CD14-positive monocyte (primary cell): ENCODE measurements at regions not wholly inside any gene's neighbourhood (a gene's known extent, or its start where the extent isn't known, plus 50 kb on each side); places are given as distances from the start of the nearest gene placed in this dataset.

ENCODE experiments used
- DNase-seq, 3 donors: peaks; one replicate each; pipeline ENCODE4 v3.0.0-alpha.2; 2011 to 2022
- H2AFZ ChIP-seq: 2 replicates; pipeline ENCODE4 v1.6.0; 2012; ENCODE audit warnings: mild to moderate bottlenecking, low read depth, low read length, inconsistent platforms; ENCODE audit not compliant: insufficient read depth, poor library complexity, severe bottlenecking
- H3K27ac ChIP-seq, 2 donors: 1 replicate in 1 of 2; 2 replicates in 1 of 2; pipeline ENCODE4 v1.5.1; 2012 to 2013; ENCODE audit warnings: low read length in 2 of 2, control low read depth in 1 of 2, inconsistent platforms in 1 of 2, low read depth in 1 of 2, mild to moderate bottlenecking in 1 of 2
- H3K27me3 ChIP-seq, 2 donors: one replicate each; pipeline versions ENCODE4 v1.6.0 to v1.6.1; 2011 to 2013; ENCODE audit warnings: low read length in 2 of 2; ENCODE audit not compliant: control insufficient read depth in 2 of 2, insufficient read depth in 2 of 2
- H3K36me3 ChIP-seq, 2 donors: replicated peaks in 1 of 2; 1 replicate in 1 of 2; 2 replicates in 1 of 2; pipeline versions ENCODE4 v1.5.1 to v1.6.1; 2012 to 2013; ENCODE audit warnings: low read length in 2 of 2, control low read depth in 1 of 2, inconsistent platforms in 1 of 2, mild to moderate bottlenecking in 1 of 2; ENCODE audit not compliant: insufficient read depth in 2 of 2, control insufficient read depth in 1 of 2
- H3K4me1 ChIP-seq, 2 donors: 1 replicate in 1 of 2; 2 replicates in 1 of 2; pipeline versions ENCODE4 v1.5.1 to v1.6.1; 2012 to 2013; ENCODE audit warnings: low read length in 2 of 2, control low read depth in 1 of 2, inconsistent platforms in 1 of 2, mild to moderate bottlenecking in 1 of 2, moderate library complexity in 1 of 2; ENCODE audit not compliant: insufficient read depth in 2 of 2, control insufficient read depth in 1 of 2
- H3K4me2 ChIP-seq: replicated peaks from 2 replicates; pipeline ENCODE3; 2012; ENCODE audit warnings: low read length, moderate library complexity, mild to moderate bottlenecking; ENCODE audit not compliant: poor library complexity, severe bottlenecking; ENCODE audit errors: extremely low read depth
- H3K4me3 ChIP-seq, 3 experiments: fragments of 200-600 bp in 1 of 3; sonication (generic) in 1 of 3; replicated peaks in 1 of 3; 1 replicate in 2 of 3; 2 replicates in 1 of 3; pipeline ENCODE4 v1.5.1; 2011 to 2013; ENCODE audit warnings: low read length in 3 of 3, mild to moderate bottlenecking in 3 of 3, control low read depth in 2 of 3, low read depth in 2 of 3, inconsistent platforms in 1 of 3, moderate library complexity in 1 of 3
- H3K79me2 ChIP-seq: 2 replicates; pipeline ENCODE4 v1.6.0; 2012; ENCODE audit warnings: mild to moderate bottlenecking, control low read depth, inconsistent platforms, low read length, moderate library complexity; ENCODE audit not compliant: insufficient read depth
- H3K9ac ChIP-seq: 2 replicates; pipeline ENCODE4 v1.6.0; 2017; ENCODE audit warnings: low read length, mild to moderate bottlenecking; ENCODE audit not compliant: insufficient read depth, poor library complexity, severe bottlenecking
- H3K9me3 ChIP-seq, 2 donors: replicated peaks in 1 of 2; 1 replicate in 1 of 2; 2 replicates in 1 of 2; pipeline versions ENCODE4 v1.5.1 to v1.6.1; 2012 to 2013; ENCODE audit warnings: low read length in 2 of 2, control low read depth in 1 of 2; ENCODE audit not compliant: control insufficient read depth in 1 of 2, insufficient read depth in 1 of 2
- H4K20me1 ChIP-seq: 2 replicates; pipeline ENCODE4 v1.6.0; 2012; ENCODE audit warnings: mild to moderate bottlenecking, low read length, control low read depth, moderate library complexity; ENCODE audit not compliant: insufficient read depth
- H3K27ac Mint-ChIP-seq, 7 donors: one replicate each; pipeline ENCODE4 v1.8.0; 2020; ENCODE audit warnings: mild to moderate bottlenecking in 7 of 7, mixed read lengths in 7 of 7, moderate library complexity in 6 of 7, inconsistent platforms in 2 of 7
- H3K27me3 Mint-ChIP-seq, 3 donors: one replicate each; pipeline ENCODE4 v1.8.0; 2021 to 2022; ENCODE audit warnings: low read depth in 3 of 3, mild to moderate bottlenecking in 3 of 3, mixed read lengths in 3 of 3, moderate library complexity in 3 of 3, inconsistent platforms in 1 of 3
- H3K36me3 Mint-ChIP-seq, 2 donors: one replicate each; pipeline ENCODE4 v1.8.0; 2020; ENCODE audit warnings: mixed read lengths in 2 of 2, inconsistent platforms in 1 of 2, mild to moderate bottlenecking in 1 of 2
- H3K4me1 Mint-ChIP-seq: one replicate; pipeline ENCODE4 v1.8.0; 2020; ENCODE audit warnings: mild to moderate bottlenecking, mixed read lengths
- H3K4me3 Mint-ChIP-seq, 2 donors: one replicate each; pipeline ENCODE4 v1.8.0; 2020; ENCODE audit warnings: mild to moderate bottlenecking in 2 of 2, mixed read lengths in 2 of 2, moderate library complexity in 1 of 2
- H3K9me3 Mint-ChIP-seq, 7 donors: one replicate each; pipeline ENCODE4 v1.8.0; 2020 to 2022; ENCODE audit warnings: mixed read lengths in 7 of 7, mild to moderate bottlenecking in 6 of 7, moderate library complexity in 6 of 7, inconsistent platforms in 2 of 7
- CTCF ChIP-seq: fragments of 200-600 bp; IDR thresholded peaks from one replicate; pipeline ENCODE4 v1.8.0; 2022; ENCODE audit warnings: antibody characterized with exemption, mild to moderate bottlenecking
- WGBS: methylation state at CpG from one replicate; pipeline ENCODE4 v1.1.5; 2013; ENCODE audit warnings: missing lambda C conversion rate; ENCODE audit not compliant: insufficient coverage; 5-methylcytosine and 5-hydroxymethylcytosine counted together
- intact Hi-C, 2 donors: fragments of 100-400 bp; cut with micrococcal nuclease; formaldehyde crosslinking; loops; one replicate each; pipeline versions ENCODE4 v1.15.0 to v1.15.1; 2023

GRCh38 chr5:23626961-23627360 is 119.6 kb downstream of the PRDM9 start:
- Mint-ChIP-seq H3K27me3 (no peaks in the 10 kb centered on the region), H3K4me1 (no peaks in the 10 kb centered on the region), H3K4me3 (no peak overlapping the region), H3K36me3 (no peaks in the 10 kb centered on the region), H3K27ac (no peak overlapping the region), H3K9me3 (peaks cover 0 to 3% (median 0%) of the 10 kb centered on the region in 7 donors)
- H3K27ac ChIP-seq = no peak overlapping the region
- no peak for DNase-seq
- intact Hi-C loops = no loop called here
- no peak for TF ChIP-seq CTCF
- WGBS = no CpG with 5 or more reads among the region's 4 CpGs
- no peak overlapping the region for H3K4me3 ChIP-seq
- peaks cover 0 to 3% of the 10 kb centered on the region in 2 donors for H3K9me3 ChIP-seq
- no peaks in the 10 kb centered on the region for H4K20me1 ChIP-seq
- H3K27me3 ChIP-seq = no peaks in the 10 kb centered on the region
- H3K4me1 ChIP-seq = no peaks in the 10 kb centered on the region
- H3K36me3 ChIP-seq = no peaks in the 10 kb centered on the region
- no peak overlapping the region for H3K9ac ChIP-seq
- no peak overlapping the region for H2AFZ ChIP-seq
- no peak overlapping the region for H3K4me2 ChIP-seq
- H3K79me2 ChIP-seq = no peaks in the 10 kb centered on the region

DNA sequence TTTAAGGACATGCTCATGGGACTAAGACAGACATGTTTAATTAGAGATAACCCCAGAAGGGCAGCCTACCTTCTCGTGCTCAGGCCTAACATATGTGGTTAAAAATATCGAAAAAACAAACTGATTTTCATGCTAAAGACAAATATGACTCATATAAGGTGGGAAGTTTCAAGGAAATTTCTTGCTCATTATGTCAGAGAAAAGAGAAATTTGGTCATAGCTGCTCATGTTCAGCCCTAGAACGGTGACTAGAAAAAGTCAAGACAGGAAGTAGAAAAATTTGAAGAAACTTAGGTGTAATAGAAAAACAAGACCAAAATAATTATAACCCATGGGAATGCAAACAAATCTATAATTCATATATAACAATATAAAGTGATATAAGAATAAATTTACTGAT is 120.6 kb downstream of the PRDM9 start:
- no peak overlapping the region for H2AFZ ChIP-seq
- no peaks in the 10 kb centered on the region for H4K20me1 ChIP-seq
- no CpG with 5 or more reads among the region's 3 CpGs for whole genome bisulfite sequencing
- no peaks in the 10 kb centered on the region for H3K36me3 ChIP-seq
- no peaks in the 10 kb centered on the region for H3K27me3 Mint-ChIP-seq
- no peak overlapping the region for H3K4me3 Mint-ChIP-seq
- no peak overlapping the region for H3K9ac ChIP-seq
- no peak for TF ChIP-seq CTCF
- peaks cover 0 to 3% of the 10 kb centered on the region in 2 donors for H3K9me3 ChIP-seq
- no peak for DNase-seq
- H3K27ac ChIP-seq = no peak overlapping the region
- no peak overlapping the region for H3K27ac Mint-ChIP-seq
- H3K79me2 ChIP-seq = no peaks in the 10 kb centered on the region
- H3K9me3 Mint-ChIP-seq = peaks cover 0 to 3% (median 0%) of the 10 kb centered on the region in 7 donors
- intact Hi-C loops = no loop called here
- no peaks in the 10 kb centered on the region for H3K4me1 ChIP-seq
- no peak overlapping the region for H3K4me2 ChIP-seq
- H3K4me3 ChIP-seq = no peak overlapping the region
- no peaks in the 10 kb centered on the region for H3K4me1 Mint-ChIP-seq
- no peaks in the 10 kb centered on the region for H3K27me3 ChIP-seq
- no peaks in the 10 kb centered on the region for H3K36me3 Mint-ChIP-seq
